ENCODE measurements at regions not wholly inside any gene's neighbourhood (a gene's known extent, or its start where the extent isn't known, plus 50 kb on each side); places are given as distances from the start of the nearest gene placed in this dataset.

DNA sequence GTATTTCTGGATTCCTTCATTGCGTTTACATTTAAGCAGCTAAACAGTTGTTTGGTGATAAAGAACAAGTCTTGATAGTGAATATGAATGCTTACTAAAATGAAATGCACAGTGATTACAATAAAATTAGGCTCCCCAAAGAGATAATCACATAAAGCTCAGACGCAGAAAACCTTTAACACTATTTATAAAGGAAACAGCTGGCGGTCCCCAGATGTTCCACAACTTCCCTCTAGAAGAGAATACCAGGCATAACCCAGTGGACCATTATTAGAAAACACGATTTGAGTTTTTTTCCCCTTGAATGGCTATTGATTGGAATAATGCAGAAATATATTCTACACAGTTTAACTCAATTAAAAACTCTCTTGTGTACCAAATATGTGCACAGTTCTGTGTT lies 573.2 kb downstream of the DIPK2A start:
- no peak overlapping the region for H3K4me3 ChIP-seq
- no peaks in the 10 kb centered on the region for H3K9me3 ChIP-seq
- no peak for DNase-seq
- no peaks in the 10 kb centered on the region for H3K36me3 ChIP-seq
- H3K27ac ChIP-seq = no peak overlapping the region
- TF ChIP-seq, protein P1, sequence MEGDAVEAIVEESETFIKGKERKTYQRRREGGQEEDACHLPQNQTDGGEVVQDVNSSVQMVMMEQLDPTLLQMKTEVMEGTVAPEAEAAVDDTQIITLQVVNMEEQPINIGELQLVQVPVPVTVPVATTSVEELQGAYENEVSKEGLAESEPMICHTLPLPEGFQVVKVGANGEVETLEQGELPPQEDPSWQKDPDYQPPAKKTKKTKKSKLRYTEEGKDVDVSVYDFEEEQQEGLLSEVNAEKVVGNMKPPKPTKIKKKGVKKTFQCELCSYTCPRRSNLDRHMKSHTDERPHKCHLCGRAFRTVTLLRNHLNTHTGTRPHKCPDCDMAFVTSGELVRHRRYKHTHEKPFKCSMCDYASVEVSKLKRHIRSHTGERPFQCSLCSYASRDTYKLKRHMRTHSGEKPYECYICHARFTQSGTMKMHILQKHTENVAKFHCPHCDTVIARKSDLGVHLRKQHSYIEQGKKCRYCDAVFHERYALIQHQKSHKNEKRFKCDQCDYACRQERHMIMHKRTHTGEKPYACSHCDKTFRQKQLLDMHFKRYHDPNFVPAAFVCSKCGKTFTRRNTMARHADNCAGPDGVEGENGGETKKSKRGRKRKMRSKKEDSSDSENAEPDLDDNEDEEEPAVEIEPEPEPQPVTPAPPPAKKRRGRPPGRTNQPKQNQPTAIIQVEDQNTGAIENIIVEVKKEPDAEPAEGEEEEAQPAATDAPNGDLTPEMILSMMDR (IDR thresholded peaks at IDR 0.05) = no peak
- H3K9ac ChIP-seq (ENCODE audit: low read depth in 2 of 2, low read length in 2 of 2) = no peak overlapping the region
- intact Hi-C loops (cut with DNase I) = no loop called here
- H3K4me1 ChIP-seq = no peaks in the 10 kb centered on the region
- H3K27me3 ChIP-seq = no peaks in the 10 kb centered on the region

DNA sequence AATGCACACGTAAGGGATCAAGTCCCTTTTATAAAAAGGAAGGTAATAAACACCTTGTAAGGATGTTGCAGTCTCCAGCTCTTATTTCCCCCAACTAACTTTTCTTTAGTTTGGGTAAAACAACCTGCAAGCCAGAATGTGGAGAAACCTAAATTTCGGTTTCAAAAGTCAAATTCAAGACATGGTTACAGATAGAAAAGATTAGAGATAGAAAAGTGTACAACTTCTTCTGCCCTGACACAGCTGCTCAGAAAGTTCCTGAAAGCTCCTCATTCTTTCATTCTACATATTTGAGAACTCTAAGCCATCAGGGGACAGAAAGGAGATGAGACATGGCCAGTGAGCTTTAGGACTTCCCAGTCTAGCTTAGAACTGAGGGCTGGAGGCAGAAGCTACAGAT lies 574.9 kb downstream of the DIPK2A start:
- no peaks in the 10 kb centered on the region for H3K27me3 ChIP-seq
- intact Hi-C loops (cut with DNase I) = no loop called here
- H3K9ac ChIP-seq (ENCODE audit: low read depth in 2 of 2, low read length in 2 of 2) = no peak overlapping the region
- H3K36me3 ChIP-seq = no peaks in the 10 kb centered on the region
- no peak overlapping the region for H3K27ac ChIP-seq
- H3K4me3 ChIP-seq = no peak overlapping the region
- no peaks in the 10 kb centered on the region for H3K4me1 ChIP-seq
- no peak for DNase-seq
- TF ChIP-seq, protein P1 (IDR thresholded peaks at IDR 0.05) = no peak
- no peaks in the 10 kb centered on the region for H3K9me3 ChIP-seq

DNA sequence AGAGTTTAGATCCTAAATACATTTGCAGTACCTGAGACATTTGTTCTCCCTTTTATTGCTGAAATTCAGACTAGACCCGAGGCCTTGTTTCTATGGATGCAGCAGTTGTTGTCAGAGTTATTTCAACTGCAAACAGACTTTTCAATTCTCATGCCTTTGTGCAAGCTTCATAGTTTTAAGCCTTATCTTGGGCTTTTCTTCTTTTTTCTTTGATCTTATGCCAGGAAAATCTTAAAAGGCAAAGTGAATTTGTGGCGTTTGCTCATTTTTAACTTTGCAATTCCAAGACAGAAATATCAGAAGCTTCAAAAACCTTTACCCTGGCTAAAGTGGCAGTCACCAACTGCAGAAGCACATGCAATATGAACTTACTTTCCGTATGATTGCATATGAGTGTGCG lies 576.7 kb downstream of the DIPK2A start:
- Histone ChIP-seq H3K27ac (no peak overlapping the region), H3K27me3 (no peaks in the 10 kb centered on the region), H3K9ac (ENCODE audit: low read depth in 2 of 2, low read length in 2 of 2) (no peak overlapping the region), H3K9me3 (no peaks in the 10 kb centered on the region), H3K4me1 (no peaks in the 10 kb centered on the region), H3K4me3 (no peak overlapping the region), H3K36me3 (no peaks in the 10 kb centered on the region)
- DNase-seq = no peak
- TF ChIP-seq, protein P1 (IDR thresholded peaks at IDR 0.05) = no peak
- intact Hi-C loops (cut with DNase I) = no loop called here

DNA sequence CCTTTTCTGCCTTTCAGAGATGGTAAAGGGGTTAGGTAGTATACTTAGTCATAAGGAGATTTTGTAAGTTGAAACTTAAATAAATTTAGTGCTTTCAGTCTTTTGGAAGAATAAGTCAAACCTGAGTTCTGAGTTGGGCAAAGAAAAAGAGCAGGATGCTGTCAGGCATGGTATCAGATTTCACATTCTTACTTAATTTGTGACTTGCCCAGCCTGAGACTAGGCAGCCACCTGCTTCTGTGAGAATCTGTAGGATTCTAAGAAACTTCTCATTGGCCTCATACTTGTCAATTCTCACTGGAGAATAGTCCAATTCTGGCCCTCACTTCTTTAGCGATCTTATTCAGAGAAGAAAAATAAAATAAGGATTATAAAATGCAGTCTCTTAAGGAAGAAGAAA lies 577.5 kb downstream of the DIPK2A start:
- Histone ChIP-seq H3K9ac (ENCODE audit: low read depth in 2 of 2, low read length in 2 of 2) (no peak overlapping the region), H3K36me3 (no peaks in the 10 kb centered on the region), H3K9me3 (no peaks in the 10 kb centered on the region), H3K27me3 (no peaks in the 10 kb centered on the region), H3K4me1 (no peaks in the 10 kb centered on the region), H3K27ac (no peak overlapping the region), H3K4me3 (no peak overlapping the region)
- DNase-seq = no peak
- TF ChIP-seq, protein P1 (IDR thresholded peaks at IDR 0.05) = no peak
- intact Hi-C loops (cut with DNase I) = no loop called here

DNA sequence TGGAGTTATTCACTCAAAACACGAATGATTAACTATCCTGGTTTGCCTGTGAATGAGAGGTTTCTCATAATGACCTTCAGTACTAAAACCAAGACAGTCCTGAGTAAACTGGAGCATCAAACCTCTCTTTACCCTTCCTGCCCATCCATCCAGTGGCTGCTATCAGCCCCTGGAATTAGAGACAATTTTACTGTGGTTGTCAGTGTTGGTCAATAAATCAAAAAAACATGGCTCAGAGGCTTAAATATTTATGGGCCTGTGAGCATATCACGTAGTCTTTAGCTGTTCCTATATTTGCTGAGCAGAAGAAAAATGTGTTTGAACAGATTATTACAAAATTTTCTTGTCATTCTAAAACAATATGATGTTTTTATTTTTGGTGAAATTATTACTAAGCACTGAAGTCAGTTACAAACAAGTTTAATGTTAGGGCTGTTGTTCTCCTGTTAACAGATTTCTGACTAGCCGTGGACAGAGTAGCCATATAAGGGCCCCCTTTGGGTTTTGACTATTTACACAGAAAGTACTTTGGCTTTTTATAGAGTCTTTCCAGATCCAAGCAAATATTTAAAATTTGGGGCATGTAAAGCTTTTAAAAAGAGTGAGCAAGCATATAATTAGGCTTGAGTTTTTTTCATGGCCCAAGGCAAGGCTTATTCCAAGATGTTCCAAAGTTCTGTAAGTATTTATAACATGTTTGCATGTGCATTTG lies 580.9 kb downstream of the DIPK2A start:
- intact Hi-C loops (cut with DNase I) = no loop called here
- Histone ChIP-seq H3K9ac (ENCODE audit: low read depth in 2 of 2, low read length in 2 of 2) (no peak overlapping the region), H3K4me1 (no peaks in the 10 kb centered on the region), H3K36me3 (no peaks in the 10 kb centered on the region), H3K27me3 (no peaks in the 10 kb centered on the region), H3K27ac (no peak overlapping the region), H3K9me3 (no peaks in the 10 kb centered on the region), H3K4me3 (no peak overlapping the region)
- no peak for DNase-seq
- TF ChIP-seq, protein P1 (IDR thresholded peaks at IDR 0.05) = no peak

Measured in colonic mucosa (tissue), 4 donors.